ENCODE measurements at regions not wholly inside any gene's neighbourhood (a gene's known extent, or its start where the extent isn't known, plus 50 kb on each side); places are given as distances from the start of the nearest gene placed in this dataset.
A peak's percentile ranks its signal among the peaks of the same experiment; 100 is the strongest.

DNA sequence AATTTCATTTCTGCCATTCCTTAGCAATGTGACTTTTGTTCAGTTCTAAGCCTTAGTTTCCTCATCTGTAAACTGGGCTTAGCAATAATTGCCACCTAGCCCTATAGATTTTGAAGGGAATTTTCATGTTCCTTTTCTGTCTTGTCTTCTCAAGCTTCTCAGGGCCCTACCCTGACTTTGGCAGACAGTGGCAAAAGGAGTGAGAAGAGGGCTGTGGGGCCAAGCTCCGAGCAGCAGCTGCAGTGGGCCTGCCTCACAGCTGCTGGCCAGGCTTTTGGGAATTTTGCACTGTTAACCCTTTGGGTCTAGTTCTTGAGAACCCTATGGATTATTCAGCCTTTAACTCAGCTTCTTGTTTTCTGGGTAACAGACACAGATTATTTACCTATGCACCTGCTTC is 67.6 kb upstream of the IGSF1 start:
- Mint-ChIP-seq H3K36me3 (ENCODE audit: low read depth) (no peaks in the 10 kb centered on the region), H3K4me3 (no peak overlapping the region), H3K4me1 (no peaks in the 10 kb centered on the region), H3K9me3 (no peaks in the 10 kb centered on the region), H3K27ac (ENCODE audit: unreplicated experiment) (no peak overlapping the region), H3K27me3 (ENCODE audit: low read depth) (no peaks in the 10 kb centered on the region)
- no peak for DNase-seq (ENCODE audit: low read depth, low spot score)
- TF ChIP-seq, protein P1, sequence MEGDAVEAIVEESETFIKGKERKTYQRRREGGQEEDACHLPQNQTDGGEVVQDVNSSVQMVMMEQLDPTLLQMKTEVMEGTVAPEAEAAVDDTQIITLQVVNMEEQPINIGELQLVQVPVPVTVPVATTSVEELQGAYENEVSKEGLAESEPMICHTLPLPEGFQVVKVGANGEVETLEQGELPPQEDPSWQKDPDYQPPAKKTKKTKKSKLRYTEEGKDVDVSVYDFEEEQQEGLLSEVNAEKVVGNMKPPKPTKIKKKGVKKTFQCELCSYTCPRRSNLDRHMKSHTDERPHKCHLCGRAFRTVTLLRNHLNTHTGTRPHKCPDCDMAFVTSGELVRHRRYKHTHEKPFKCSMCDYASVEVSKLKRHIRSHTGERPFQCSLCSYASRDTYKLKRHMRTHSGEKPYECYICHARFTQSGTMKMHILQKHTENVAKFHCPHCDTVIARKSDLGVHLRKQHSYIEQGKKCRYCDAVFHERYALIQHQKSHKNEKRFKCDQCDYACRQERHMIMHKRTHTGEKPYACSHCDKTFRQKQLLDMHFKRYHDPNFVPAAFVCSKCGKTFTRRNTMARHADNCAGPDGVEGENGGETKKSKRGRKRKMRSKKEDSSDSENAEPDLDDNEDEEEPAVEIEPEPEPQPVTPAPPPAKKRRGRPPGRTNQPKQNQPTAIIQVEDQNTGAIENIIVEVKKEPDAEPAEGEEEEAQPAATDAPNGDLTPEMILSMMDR (conservative IDR thresholded peaks at IDR 0.05): no peak

DNA sequence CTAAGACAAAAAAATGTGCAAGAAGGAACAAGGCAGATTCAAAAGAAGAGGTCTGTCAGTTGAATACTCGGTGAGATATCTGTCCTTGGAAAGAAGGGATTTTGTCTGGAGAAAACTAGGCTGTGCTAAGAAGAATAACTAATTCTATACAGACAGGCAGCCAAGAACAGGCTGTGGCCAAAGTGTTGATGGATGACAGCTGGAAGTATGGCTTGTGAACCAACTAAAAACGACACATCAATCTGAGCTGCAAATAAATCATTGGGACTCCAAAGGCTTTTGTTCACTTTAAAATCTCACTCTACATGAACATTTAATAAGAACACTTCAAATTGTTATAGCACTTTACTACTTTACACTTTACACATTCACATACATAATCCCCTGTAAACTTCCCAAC is 70.5 kb upstream of the IGSF1 start:
- H3K27me3 Mint-ChIP-seq (ENCODE audit: low read depth): no peaks in the 10 kb centered on the region
- TF ChIP-seq, protein P1 (conservative IDR thresholded peaks at IDR 0.05): no peak
- no peaks in the 10 kb centered on the region for H3K9me3 Mint-ChIP-seq
- no peaks in the 10 kb centered on the region for H3K4me1 Mint-ChIP-seq
- no peak for DNase-seq (ENCODE audit: low read depth, low spot score)
- H3K4me3 Mint-ChIP-seq: no peak overlapping the region
- no peak overlapping the region for H3K27ac Mint-ChIP-seq (ENCODE audit: unreplicated experiment)
- no peaks in the 10 kb centered on the region for H3K36me3 Mint-ChIP-seq (ENCODE audit: low read depth)

DNA sequence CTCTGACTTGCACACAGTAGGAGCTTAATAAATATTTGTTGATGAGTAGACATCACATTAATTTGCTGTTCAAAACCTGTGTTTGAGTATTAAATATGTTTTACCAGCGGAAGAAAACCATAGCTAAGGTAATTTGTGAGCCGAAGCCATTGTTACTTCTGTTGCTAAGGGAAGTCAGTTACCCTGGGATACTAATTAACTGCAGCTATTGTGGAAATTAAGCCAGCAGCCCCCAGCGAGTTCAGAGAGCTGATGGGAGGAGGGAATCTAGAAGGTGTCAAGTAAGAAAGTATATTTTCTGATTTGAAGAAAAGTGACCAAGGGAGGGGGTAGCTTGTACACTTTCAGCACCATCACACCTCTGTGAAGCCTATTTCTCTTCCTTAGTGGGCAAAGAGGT is 76.7 kb upstream of the IGSF1 start:
- Mint-ChIP-seq H3K4me3 (no peak overlapping the region), H3K36me3 (ENCODE audit: low read depth) (no peaks in the 10 kb centered on the region), H3K4me1 (peaks cover 7% of the 10 kb centered on the region), H3K27ac (ENCODE audit: unreplicated experiment) (no peak overlapping the region), H3K9me3 (no peaks in the 10 kb centered on the region), H3K27me3 (ENCODE audit: low read depth) (no peaks in the 10 kb centered on the region)
- TF ChIP-seq, protein P1 (conservative IDR thresholded peaks at IDR 0.05): no peak
- no peak for DNase-seq (ENCODE audit: low read depth, low spot score)

DNA sequence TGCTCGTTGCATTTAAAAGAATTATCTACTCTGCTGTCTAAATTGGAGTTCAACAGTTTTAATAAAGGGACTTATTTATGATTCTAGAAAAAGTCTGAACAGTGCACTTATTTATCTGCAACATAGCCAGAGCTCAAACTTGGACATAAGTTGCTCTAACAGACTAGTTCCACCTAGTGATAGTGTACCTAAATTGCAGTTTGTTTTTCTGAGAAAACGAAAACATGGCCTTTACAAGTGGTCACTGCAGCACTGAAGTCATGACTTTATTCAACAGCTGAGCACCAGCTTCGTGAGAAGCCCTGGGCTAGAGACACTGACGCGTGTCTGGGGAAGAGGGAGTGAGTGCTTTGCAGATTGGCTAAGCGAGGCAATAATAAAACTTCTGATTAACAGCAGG is 77.3 kb upstream of the IGSF1 start:
- no peak for DNase-seq (ENCODE audit: low read depth, low spot score)
- Mint-ChIP-seq H3K4me3 (no peak overlapping the region), H3K27me3 (ENCODE audit: low read depth) (no peaks in the 10 kb centered on the region), H3K4me1 (peaks cover 7% of the 10 kb centered on the region), H3K9me3 (no peaks in the 10 kb centered on the region), H3K27ac (ENCODE audit: unreplicated experiment) (no peak overlapping the region), H3K36me3 (ENCODE audit: low read depth) (no peaks in the 10 kb centered on the region)
- TF ChIP-seq, protein P1 (conservative IDR thresholded peaks at IDR 0.05): peak; percentile 55

DNA sequence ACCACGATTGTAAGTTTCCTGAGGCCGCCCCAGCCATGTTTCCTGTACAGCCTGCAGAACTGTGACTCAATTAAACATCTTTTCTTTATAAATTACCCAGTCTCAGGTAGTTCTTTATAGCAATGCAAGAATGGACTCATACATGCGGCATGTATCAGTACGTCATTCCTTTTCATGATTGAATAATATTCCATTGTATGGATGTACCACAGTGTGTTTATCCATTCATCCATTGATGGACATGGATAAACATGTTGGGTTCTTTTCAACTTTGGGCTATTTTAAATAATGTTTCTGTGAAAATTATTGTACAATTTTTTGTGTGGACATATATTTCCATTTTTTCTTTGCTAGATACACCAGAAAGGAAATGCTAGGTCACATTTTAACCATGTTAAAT is 99.2 kb upstream of the IGSF1 start:
- Mint-ChIP-seq H3K9me3 (peaks cover 8% of the 10 kb centered on the region), H3K36me3 (ENCODE audit: low read depth) (peaks cover 39% of the 10 kb centered on the region), H3K27ac (ENCODE audit: unreplicated experiment) (no peak overlapping the region), H3K4me3 (no peak overlapping the region), H3K4me1 (peaks cover 9% of the 10 kb centered on the region), H3K27me3 (ENCODE audit: low read depth) (no peaks in the 10 kb centered on the region)
- no peak for DNase-seq (ENCODE audit: low read depth, low spot score)
- TF ChIP-seq, protein P1 (conservative IDR thresholded peaks at IDR 0.05): no peak

DNA sequence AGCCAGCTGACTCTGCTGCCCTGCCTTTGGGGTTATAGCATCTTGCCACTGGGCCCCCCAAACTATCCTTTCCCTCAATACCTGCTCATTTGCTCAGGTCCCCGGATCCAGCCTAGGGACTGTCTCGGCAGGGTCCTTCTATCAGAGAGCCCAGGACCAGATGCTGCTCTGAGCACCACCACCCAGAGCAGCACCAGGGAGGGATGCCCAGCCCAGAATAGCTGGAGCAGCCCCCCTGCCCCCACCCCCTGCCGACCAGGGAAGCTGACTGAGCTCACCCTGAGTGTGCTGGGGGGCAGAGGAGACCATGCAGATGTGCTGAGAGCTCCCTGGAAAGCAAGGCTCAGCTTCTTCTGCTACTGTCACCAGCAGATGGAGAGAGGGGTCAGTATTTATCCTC is 103.6 kb upstream of the IGSF1 start:
- no peak for DNase-seq (ENCODE audit: low read depth, low spot score)
- no peak overlapping the region for H3K27ac Mint-ChIP-seq (ENCODE audit: unreplicated experiment)
- peaks cover 6% of the 10 kb centered on the region for H3K9me3 Mint-ChIP-seq
- no peak overlapping the region for H3K4me3 Mint-ChIP-seq
- peaks cover 26% of the 10 kb centered on the region for H3K36me3 Mint-ChIP-seq (ENCODE audit: low read depth)
- TF ChIP-seq, protein P1 (conservative IDR thresholded peaks at IDR 0.05): no peak
- H3K27me3 Mint-ChIP-seq (ENCODE audit: low read depth): no peaks in the 10 kb centered on the region
- H3K4me1 Mint-ChIP-seq: no peaks in the 10 kb centered on the region
